Endothelial cell of umbilical vein (primary cell): ENCODE measurements at regions not wholly inside any gene's neighbourhood (a gene's known extent, or its start where the extent isn't known, plus 50 kb on each side); places are given as distances from the start of the nearest gene placed in this dataset.

Source experiments
- BruUV-seq: library from RNA; stranded (reverse); fragments of 400-500 nt; replicated peaks from 2 replicates; lab custom pipeline; 2021; lab: Mats Ljungman, UMichigan
- CTCF ChIA-PET: fragments of 300-600, 350-600 bp; sonication (Branson Sonifier 250); formaldehyde crosslinking; loops from one replicate; lab custom pipeline; 2021; ENCODE audit warnings: antibody characterized with exemption, inconsistent platforms; lab: Charles Lee
- POLR2A ChIA-PET: fragments of 300-600, 350-600 bp; sonication (Branson Sonifier 250); formaldehyde crosslinking; loops from one replicate; lab custom pipeline; 2021; ENCODE audit warnings: antibody characterized with exemption, inconsistent platforms; lab: Charles Lee
- DNase-seq: peaks from one replicate; pipeline ENCODE4 v3.0.0-alpha.2; 2011; ENCODE audit warnings: low read depth, low spot score
- FAIRE-seq: peaks from 2 replicates; lab custom pipeline; 2011; peaks lifted over from hg19 to GRCh38; lab: Jason Lieb, UNC
- H2AFZ ChIP-seq: 2 replicates; pipeline ENCODE4 v1.6.0; 2012; ENCODE audit warnings: low read depth, low read length, control low read depth, inconsistent platforms
- H3K27ac ChIP-seq: 2 replicates; pipeline ENCODE4 v1.5.1; 2011; ENCODE audit warnings: low read depth, mild to moderate bottlenecking, control low read depth, low read length, moderate library complexity; ENCODE audit not compliant: insufficient read depth
- H3K27me3 ChIP-seq, 2 experiments: 2 replicates each; pipeline versions ENCODE4 v1.6.0 to v1.6.1; 2011; ENCODE audit warnings: low read length in 2 of 2, mixed read lengths in 1 of 2; ENCODE audit not compliant: control insufficient read depth in 2 of 2, insufficient read depth in 2 of 2
- H3K36me3 ChIP-seq, 2 experiments: 2 replicates in 1 of 2; 3 replicates in 1 of 2; pipeline ENCODE4 v1.5.1; 2011; ENCODE audit warnings: low read length in 2 of 2, mild to moderate bottlenecking in 1 of 2, moderate library complexity in 1 of 2; ENCODE audit not compliant: control insufficient read depth in 2 of 2, insufficient read depth in 2 of 2; ENCODE audit errors: extremely low read depth in 1 of 2
- H3K4me1 ChIP-seq: 3 replicates; pipeline ENCODE4 v1.5.1; 2011; ENCODE audit warnings: mild to moderate bottlenecking, low read length; ENCODE audit not compliant: control insufficient read depth, insufficient read depth; ENCODE audit errors: extremely low read depth
- H3K4me2 ChIP-seq: 2 replicates; pipeline ENCODE4 v1.6.1; 2011; ENCODE audit warnings: low read length, control low read depth, mixed read lengths; ENCODE audit not compliant: insufficient read depth
- H3K4me3 ChIP-seq, 3 experiments: fragments of 200-600 bp in 1 of 3; sonication (generic), shearing (Covaris generic) in 1 of 3; replicated peaks in 1 of 3; 2 replicates each; pipeline ENCODE4 v1.5.1; 2011 to 2016; ENCODE audit warnings: control low read depth in 3 of 3, low read length in 3 of 3, mild to moderate bottlenecking in 2 of 3, inconsistent platforms in 1 of 3, low read depth in 1 of 3, moderate library complexity in 1 of 3; ENCODE audit not compliant: insufficient read depth in 1 of 3
- H3K79me2 ChIP-seq: 2 replicates; pipeline ENCODE4 v1.6.0; 2012; ENCODE audit warnings: low read length, inconsistent platforms; ENCODE audit not compliant: control insufficient read depth, insufficient read depth
- H3K9ac ChIP-seq: replicated peaks from 2 replicates; pipeline ENCODE3; 2011; ENCODE audit warnings: low read length, control low read depth; ENCODE audit not compliant: insufficient read depth; ENCODE audit errors: extremely low read depth
- H3K9me1 ChIP-seq: replicated peaks from 3 replicates; pipeline ENCODE4 v1.6.0; 2011; ENCODE audit warnings: mild to moderate bottlenecking, low read length; ENCODE audit not compliant: control insufficient read depth, insufficient read depth; ENCODE audit errors: extremely low read depth
- H3K9me3 ChIP-seq: replicated peaks from 2 replicates; pipeline ENCODE4 v1.5.1; 2012; ENCODE audit warnings: low read length, inconsistent platforms; ENCODE audit not compliant: control insufficient read depth, insufficient read depth
- H4K20me1 ChIP-seq: replicated peaks from 2 replicates; pipeline ENCODE3; 2011; ENCODE audit warnings: mild to moderate bottlenecking, low read length; ENCODE audit not compliant: control insufficient read depth, insufficient read depth; ENCODE audit errors: extremely low read depth
- CTCF ChIP-seq, 2 donors: IDR thresholded peaks; 1 replicate in 1 of 2; 2 replicates in 1 of 2; pipeline ENCODE4 v1.5.1; 2011; ENCODE audit warnings: low read length in 2 of 2, mild to moderate bottlenecking in 2 of 2, moderate library complexity in 2 of 2, control low read depth in 1 of 2, inconsistent platforms in 1 of 2, low read depth in 1 of 2; ENCODE audit not compliant: insufficient read depth in 1 of 2; ENCODE audit errors: extremely low read depth in 1 of 2
- EZH2 ChIP-seq: IDR thresholded peaks from 2 replicates; pipeline ENCODE4 v1.6.1; 2012; ENCODE audit warnings: borderline replicate concordance, low read depth, mild to moderate bottlenecking, moderate library complexity, low read length, inconsistent platforms; ENCODE audit not compliant: severe bottlenecking
- GATA2 ChIP-seq: IDR thresholded peaks from 2 replicates; pipeline ENCODE4 v1.7.0; 2011; ENCODE audit warnings: low read depth, mild to moderate bottlenecking, moderate library complexity, mixed read lengths, low read length; ENCODE audit not compliant: insufficient read length, insufficient read depth
- JUN ChIP-seq: IDR thresholded peaks from 2 replicates; pipeline ENCODE4 v1.6.1; 2011; ENCODE audit warnings: borderline replicate concordance, low read depth; ENCODE audit not compliant: insufficient read length, insufficient read depth
- MYC ChIP-seq: IDR thresholded peaks from one replicate; pipeline ENCODE4 v1.6.1; 2011; ENCODE audit warnings: mild to moderate bottlenecking, low read depth, low read length
- POLR2A ChIP-seq: IDR thresholded peaks from 2 replicates; pipeline ENCODE4 v1.6.1; 2012; ENCODE audit warnings: low read depth, mild to moderate bottlenecking, control low read depth, low read length
- POLR2AphosphoS5 ChIP-seq: IDR thresholded peaks from 2 replicates; pipeline ENCODE4 v1.6.1; 2012; ENCODE audit warnings: low read depth, mild to moderate bottlenecking, control low read depth, low read length, moderate library complexity; ENCODE audit not compliant: insufficient read depth
- dilution Hi-C: fragments of 300-500 bp; cut with MboI; formaldehyde crosslinking; loops from one replicate; pipeline ENCODE4 v1.15.0; 2019; ENCODE audit warnings: low sequenced_read_pairs; ENCODE audit not compliant: extremely low pct_ligation_motif_present
- intact Hi-C: fragments of 100-400 bp; cut with micrococcal nuclease; formaldehyde crosslinking; loops from one replicate; pipeline ENCODE4 v1.10.0; 2022

GRCh38 chr12:60489071-60489470, 893.2 kb downstream of the SLC16A7 start:
- Histone ChIP-seq H4K20me1 (no peaks in the 10 kb centered on the region), H3K9me3 (no peaks in the 10 kb centered on the region), H3K27ac (no peak overlapping the region), H3K36me3 (no peaks in the 10 kb centered on the region), H3K9me1 (no peaks in the 10 kb centered on the region), H3K4me1 (no peaks in the 10 kb centered on the region), H3K4me2 (no peak overlapping the region), H3K27me3 (no peaks in the 10 kb centered on the region), H3K9ac (no peak overlapping the region), H3K4me3 (no peak overlapping the region), H2AFZ (no peak overlapping the region), H3K79me2 (no peaks in the 10 kb centered on the region)
- DNase-seq, result no peak
- intact Hi-C loops (no loop called here), dilution Hi-C loops (no loop called here)
- TF ChIP-seq MYC, result no peak
- no peak for TF ChIP-seq POLR2AphosphoS5
- TF ChIP-seq CTCF (IDR thresholded peaks at IDR 0.05; ENCODE audit: extremely low read depth in 1 of 2, insufficient read depth in 1 of 2, low read depth in 1 of 2, low read length in 2 of 2), result no peak
- TF ChIP-seq JUN, result no peak
- no peak for TF ChIP-seq POLR2A
- no peak for FAIRE-seq
- no TSS peak for BruUV-seq
- CTCF ChIA-PET, result interaction anchor here (0.7 to 3.8 kb wide), 8 partner anchors 10 to 1086 kb away, joined by 3 to 22 read pairs (median 4); no protein-coding TSS in a partner anchor
- POLR2A ChIA-PET, result no interaction called here

- no TSS peak for BruUV-seq
- no peaks in the 10 kb centered on the region for H3K9me1 ChIP-seq
- ChIA-PET CTCF (interaction anchor here (0.6 to 2.0 kb wide), 38 partner anchors 12 to 1091 kb away, joined by 3 to 99 read pairs (median 4); partner anchors contain the start of gene SLC16A7), POLR2A (no interaction called here)
- H3K36me3 ChIP-seq, result no peaks in the 10 kb centered on the region
- no peaks in the 10 kb centered on the region for H3K27me3 ChIP-seq
- H3K4me2 ChIP-seq, result no peak overlapping the region
- no peak overlapping the region for H3K4me3 ChIP-seq
- no peaks in the 10 kb centered on the region for H4K20me1 ChIP-seq
- peaks cover 2% of the 10 kb centered on the region for H3K4me1 ChIP-seq
- H3K9ac ChIP-seq, result no peak overlapping the region
- H3K9me3 ChIP-seq, result no peaks in the 10 kb centered on the region
- H3K27ac ChIP-seq, result no peak overlapping the region
- TF ChIP-seq CTCF (IDR thresholded peaks at IDR 0.05; ENCODE audit: extremely low read depth in 1 of 2, insufficient read depth in 1 of 2, low read depth in 1 of 2, low read length in 2 of 2) (peak; percentile 34 to 54), JUN (no peak), EZH2 (no peak), GATA2 (no peak)
- peak; percentile 66 for DNase-seq
- H3K79me2 ChIP-seq, result no peaks in the 10 kb centered on the region
- peak overlapping the region; percentile 68 for H2AFZ ChIP-seq
- intact Hi-C loops, result loop anchor here (1.0 to 5.0 kb wide), 7 partner anchors 57 to 1698 kb away; partner anchors contain the start of gene SLC16A7
- peak; percentile 73 for FAIRE-seq
- dilution Hi-C loops, result no loop called here
Measured at GRCh38 chr12:60494244-60494643, 898.4 kb downstream of the SLC16A7 start.
